C4-2B (cell line): ENCODE measurements at regions not wholly inside any gene's neighbourhood (a gene's known extent, or its start where the extent isn't known, plus 50 kb on each side); places are given as distances from the start of the nearest gene placed in this dataset.

Experiments
- ZFX ChIP-seq: fragments of 450-650 bp; IDR thresholded peaks from 2 replicates; pipeline ENCODE4 v1.6.1; 2017
- TF ChIP-seq, protein P1 (sequence below): fragments of 450-650 bp; conservative IDR thresholded peaks from 2 replicates; pipeline ENCODE4 v1.5.1; 2017; ENCODE audit warnings: mild to moderate bottlenecking

DNA sequence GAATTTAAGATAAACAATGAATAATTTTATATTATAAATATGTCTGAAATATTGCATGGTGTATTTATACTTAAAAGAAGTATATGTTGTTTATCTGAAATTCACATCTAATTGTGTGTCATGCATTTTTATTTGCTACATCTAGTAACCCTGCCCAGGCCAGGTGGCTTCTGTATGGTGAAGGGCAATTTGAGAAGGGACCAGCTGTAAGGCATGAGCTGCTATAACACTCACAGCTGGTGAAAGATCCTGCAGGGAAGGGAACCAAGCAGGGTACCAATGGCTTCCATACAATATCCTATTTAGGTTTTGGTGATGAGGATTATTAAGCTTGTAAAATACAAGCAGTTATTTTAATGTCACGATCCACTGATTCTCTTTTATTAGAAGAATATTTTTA lies 921.8 kb upstream of the GJE1 start:
- TF ChIP-seq ZFX = no peak
- TF ChIP-seq, protein P1, sequence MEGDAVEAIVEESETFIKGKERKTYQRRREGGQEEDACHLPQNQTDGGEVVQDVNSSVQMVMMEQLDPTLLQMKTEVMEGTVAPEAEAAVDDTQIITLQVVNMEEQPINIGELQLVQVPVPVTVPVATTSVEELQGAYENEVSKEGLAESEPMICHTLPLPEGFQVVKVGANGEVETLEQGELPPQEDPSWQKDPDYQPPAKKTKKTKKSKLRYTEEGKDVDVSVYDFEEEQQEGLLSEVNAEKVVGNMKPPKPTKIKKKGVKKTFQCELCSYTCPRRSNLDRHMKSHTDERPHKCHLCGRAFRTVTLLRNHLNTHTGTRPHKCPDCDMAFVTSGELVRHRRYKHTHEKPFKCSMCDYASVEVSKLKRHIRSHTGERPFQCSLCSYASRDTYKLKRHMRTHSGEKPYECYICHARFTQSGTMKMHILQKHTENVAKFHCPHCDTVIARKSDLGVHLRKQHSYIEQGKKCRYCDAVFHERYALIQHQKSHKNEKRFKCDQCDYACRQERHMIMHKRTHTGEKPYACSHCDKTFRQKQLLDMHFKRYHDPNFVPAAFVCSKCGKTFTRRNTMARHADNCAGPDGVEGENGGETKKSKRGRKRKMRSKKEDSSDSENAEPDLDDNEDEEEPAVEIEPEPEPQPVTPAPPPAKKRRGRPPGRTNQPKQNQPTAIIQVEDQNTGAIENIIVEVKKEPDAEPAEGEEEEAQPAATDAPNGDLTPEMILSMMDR = no peak
